Posterior cingulate gyrus (tissue), 11 donors: ENCODE measurements at regions not wholly inside any gene's neighbourhood (a gene's known extent, or its start where the extent isn't known, plus 50 kb on each side); places are given as distances from the start of the nearest gene placed in this dataset.
"Not testable (repeated sequence)": the region's sequence is repeated elsewhere in the genome, so short reads cannot be mapped to it uniquely, and the experiment has no call there.

Experiments used
- DNase-seq, 10 donors: peaks; one replicate each; pipeline versions ENCODE4 v3.0.0 to v3.0.0-alpha.2; 2020 to 2021; ENCODE audit warnings: mixed read lengths in 3 of 10
- intact Hi-C: fragments of 100-400 bp; cut with DNase I; formaldehyde crosslinking; loops from one replicate; pipeline ENCODE4 v1.15.1; 2023

DNA sequence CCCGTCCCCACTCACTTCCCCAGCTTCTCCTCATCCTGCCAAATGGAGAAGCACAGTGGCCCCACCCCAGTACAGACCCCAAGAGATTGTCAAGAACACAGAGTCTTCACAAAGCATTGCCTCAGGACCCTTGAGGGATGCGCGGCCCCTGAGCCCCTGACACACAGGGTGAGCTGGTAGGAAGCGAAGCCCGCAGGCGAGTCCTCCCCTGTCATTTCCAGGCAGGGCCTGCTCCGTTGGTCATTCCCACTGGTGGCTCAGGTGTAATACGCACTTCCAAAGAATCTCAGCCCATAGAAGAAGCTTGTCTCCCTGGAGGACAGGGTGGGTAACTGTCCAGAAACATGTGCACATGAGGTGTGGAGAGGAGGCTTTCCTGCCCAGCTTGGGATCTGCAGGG lies 404.2 kb downstream of the THBS2 start:
- intact Hi-C loops, result no loop called here
- peak in 2 of 10 donors; percentile 58 to 74 for DNase-seq

DNA sequence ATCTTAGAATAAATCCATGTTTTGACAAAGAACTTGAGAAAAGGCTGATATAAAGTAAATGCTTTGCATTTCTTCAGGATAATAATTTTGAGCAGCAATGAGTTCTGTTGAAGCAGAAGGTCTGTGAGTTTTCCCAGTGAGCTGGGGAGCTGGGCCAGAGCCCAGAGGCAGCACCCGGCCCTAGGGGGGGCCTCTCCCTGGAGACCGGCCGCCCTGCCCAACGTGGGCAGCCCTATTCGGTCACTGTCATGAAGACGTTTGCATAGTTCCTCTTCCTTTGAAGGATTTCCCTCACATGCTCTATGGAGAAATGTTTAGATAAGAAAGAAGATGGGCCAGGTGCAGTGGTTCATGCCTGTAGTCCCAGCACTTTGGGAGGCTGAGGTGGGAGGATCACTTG lies 404.8 kb downstream of the THBS2 start:
- peak in 1 of 10 donors; percentile 66 for DNase-seq

DNA sequence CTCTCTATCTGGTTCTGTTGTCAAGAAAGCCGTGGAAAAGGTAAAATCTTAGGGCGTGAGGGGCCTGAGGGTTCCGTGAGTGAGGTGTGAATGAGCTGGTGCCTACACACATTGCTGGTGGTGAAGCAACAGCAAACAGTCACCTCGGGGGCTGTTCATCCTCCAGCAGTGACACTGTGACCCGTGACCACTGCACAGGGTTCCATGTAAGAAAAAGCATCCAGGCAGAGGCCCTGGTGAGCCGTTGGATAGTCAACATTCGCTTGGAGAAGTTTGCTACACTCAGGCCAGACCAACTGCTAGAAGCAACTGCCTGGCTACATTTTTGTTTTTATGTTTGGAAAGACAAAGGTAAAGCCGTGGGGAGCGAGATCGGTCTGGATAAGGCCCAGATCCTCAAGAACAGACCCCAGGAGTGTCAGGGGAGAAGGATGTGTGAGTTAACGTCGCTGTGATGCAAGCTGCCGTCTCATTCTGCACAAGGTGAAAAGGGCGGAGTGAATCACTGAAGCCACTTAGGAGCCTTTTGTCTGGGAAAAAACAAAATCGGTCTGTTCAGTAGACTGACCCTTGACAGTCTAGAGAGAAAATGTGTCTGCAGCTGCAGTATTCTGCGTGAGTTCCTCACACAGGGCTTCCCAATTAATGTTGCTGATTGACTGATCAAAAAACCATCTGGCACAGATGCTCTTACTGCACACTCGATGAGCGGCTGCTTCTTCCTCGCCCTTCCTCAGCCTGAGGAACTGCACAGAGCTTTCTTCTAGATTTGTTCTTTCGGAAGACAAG lies 404.0 kb downstream of the SMOC2 start:
- intact Hi-C loops, result no loop called here
- DNase-seq, result no peak

More for the DNA sequence above, 404.8 kb downstream of the THBS2 start:
- intact Hi-C loops, result no loop called here

DNA sequence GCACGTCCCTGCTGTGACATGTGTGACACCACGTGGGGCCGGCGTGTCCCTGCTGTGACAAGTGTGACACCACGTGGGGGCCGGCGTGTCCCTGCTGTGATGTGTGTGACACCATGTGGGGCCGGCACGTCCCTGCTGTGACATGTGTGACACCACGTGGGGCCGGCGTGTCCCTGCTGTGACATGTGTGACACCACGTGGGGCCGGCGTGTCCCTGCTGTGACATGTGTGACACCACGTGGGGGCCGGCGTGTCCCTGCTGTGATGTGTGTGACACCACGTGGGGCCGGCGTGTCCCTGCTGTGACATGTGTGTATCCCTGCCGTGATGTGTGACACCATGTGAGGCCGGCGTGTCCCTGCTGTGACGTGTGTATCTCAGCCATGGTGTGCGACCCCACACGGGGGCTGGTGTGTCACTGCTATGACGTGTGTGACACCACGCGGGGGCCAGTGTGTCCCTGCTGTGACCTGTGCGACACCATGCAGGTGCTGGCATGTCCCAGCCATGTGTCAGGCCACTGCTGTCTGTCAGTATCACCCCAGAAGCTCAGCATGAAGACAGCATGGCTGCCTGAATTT lies 401.7 kb downstream of the SMOC2 start:
- intact Hi-C loops, DNase-seq: not testable (repeated sequence)

DNA sequence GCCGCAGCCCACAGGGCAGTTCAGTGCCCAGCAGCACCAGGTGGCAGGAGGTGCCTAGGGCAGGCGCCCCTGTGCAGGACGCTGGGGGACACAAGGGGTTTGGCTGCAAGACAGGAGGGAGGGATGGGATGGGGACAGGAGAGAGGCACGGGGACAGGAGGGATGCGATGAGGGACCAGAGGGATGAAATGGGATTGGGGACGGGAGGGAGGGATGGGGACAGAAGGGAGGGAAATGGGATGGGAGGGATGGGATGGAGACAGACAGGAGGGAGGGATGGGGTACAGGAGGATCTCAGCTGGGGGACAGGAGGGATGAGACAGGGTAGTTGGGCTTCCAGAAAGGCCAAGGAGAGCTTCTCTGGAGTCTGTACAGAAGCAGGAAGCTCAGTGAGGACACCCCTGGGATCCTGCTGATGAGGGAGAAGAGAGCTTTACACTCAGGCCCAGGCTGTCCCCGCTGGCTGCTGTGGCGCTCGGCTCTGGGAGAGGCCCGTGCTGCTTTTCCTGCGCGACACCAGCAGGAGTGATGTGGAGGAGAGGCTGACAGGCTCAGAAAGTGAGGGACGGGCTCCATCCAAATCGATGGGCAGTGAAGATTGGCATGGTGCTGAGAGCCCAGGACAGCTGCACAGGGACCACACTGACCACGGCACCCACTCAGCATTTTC lies 400.8 kb downstream of the SMOC2 start:
- no peak for DNase-seq

DNA sequence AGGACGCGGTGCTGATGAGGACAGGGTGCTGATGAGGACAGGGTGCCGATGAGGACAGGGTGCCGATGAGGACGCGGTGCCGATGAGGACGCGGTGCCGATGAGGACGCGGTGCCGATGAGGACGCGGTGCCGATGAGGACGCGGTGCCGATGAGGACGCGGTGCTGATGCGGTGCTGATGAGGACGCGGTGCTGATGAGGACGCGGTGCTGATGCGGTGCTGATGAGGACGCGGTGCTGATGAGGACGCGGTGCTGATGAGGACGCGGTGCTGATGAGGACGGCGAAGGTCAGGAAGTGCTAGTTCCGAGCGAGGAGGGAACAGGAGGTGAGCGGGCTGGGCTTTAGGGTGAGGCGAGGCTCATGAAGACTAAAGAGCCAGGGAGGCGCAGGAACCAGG lies 399.9 kb downstream of the SMOC2 start:
- peak in 3 of 10 donors; percentile 61 to 96 (median 62) for DNase-seq
- intact Hi-C loops, result not testable (repeated sequence)

More for the DNA sequence above, 400.8 kb downstream of the SMOC2 start:
- intact Hi-C loops, result no loop called here

DNA sequence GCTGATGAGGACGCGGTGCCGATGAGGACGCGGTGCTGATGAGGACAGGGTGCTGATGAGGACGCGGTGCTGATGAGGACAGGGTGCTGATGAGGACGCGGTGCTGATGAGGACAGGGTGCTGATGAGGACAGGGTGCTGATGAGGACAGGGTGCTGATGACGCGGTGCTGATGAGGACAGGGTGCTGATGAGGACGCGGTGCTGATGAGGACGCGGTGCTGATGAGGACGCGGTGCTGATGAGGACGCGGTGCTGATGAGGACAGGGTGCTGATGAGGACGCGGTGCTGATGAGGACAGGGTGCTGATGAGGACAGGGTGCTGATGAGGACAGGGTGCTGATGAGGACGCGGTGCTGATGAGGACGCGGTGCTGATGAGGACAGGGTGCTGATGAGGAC lies 399.3 kb downstream of the SMOC2 start:
- peak in 2 of 10 donors; percentile 64 to 83 for DNase-seq
- intact Hi-C loops, result not testable (repeated sequence)

DNA sequence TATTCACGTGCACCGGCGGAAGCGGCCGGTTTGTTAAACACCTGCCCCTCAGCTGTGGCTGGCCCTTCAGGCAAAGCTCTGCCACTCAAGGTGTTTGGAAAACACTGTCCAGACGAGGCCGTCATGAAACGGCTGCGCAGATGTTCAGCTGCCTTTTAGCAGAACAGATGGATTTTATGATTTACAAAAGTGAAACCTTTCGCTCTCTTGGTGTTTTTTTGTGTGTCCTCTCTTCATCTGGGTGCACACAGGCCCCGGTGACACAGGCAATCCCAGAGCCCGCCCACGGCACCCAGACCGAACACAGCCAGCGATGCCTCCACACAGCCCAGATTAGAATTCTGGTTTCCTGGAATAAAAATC lies 397.0 kb downstream of the SMOC2 start:
- DNase-seq, result peak in 4 of 10 donors; percentile 49 to 81 (median 65)
- intact Hi-C loops, result no loop called here

DNA sequence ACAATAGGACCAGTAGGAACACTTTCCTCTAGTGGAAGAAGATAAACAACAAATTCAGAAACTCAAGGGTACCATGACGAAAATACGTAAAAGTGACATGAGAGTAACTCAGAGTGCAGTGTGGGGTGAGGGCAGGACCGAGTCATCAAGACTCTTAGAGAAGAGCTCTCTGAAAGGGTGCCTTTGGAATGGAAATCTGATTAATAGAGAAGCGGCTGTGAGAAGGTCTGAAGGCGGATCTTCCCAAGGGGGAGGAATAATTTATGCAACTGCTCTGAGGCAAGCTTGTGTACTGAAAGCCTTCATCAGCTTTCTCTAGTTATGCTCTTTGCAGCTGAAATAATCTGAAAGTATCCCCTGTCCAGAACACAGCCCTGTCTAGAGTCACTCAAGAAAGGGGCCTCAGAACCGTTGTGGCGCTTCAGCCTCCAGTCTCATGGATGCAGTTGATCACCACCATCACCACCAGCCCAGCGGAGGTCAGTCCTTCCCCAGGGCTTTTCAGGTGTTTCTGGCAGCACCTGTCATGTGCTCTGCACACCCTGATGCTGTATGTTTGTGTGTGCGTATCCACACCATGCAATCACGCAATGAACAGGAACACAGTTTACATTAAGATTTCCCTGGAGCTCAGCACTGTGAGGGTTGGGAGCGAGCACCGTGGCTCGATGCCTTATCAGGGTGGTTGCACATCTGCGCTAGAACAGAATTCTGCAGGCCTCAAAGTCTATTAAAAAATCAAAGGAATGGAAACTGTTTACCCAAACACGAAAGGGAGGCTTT lies 396.5 kb downstream of the SMOC2 start:
- no peak for DNase-seq
- intact Hi-C loops, result no loop called here

DNA sequence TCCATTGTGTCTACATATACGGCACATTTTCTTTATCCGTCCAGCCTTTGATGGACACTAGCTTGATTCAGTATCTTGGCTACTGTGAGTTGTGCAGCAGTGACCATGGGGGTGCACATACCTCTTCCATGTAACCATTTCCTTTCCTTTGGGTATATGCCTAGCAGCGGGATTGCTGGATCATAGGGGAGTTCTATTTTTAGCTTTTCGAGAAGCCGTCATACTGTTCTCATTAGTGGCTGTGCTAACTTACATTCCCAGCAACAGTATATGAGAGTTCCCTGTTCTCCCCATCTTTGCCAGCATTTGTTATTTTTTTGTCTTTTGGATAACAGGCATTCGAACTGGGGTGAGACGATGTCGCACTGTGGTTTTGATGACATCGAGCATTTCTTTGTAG lies 395.0 kb downstream of the SMOC2 start:
- intact Hi-C loops, result no loop called here
- no peak for DNase-seq

DNA sequence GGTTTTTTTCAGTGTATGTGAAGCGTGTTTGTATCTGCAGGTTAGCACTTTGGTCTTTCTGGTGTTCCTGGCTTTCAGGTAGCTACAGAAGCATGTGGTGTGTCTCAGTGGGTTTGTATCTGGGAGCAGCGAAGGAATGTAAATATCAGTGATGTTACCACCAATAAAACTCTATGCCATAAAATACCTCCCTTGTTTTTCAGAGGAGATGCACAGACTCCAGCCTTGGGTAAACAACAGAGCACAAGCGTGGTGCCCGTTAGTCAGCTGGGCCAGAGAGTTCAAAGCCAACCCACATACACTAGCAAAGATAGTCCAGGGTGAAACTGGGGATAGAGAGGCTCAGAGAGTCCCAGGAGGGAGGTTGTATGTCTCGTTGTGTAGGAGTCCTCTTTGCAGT lies 393.8 kb downstream of the SMOC2 start:
- intact Hi-C loops, result no loop called here
- no peak for DNase-seq

DNA sequence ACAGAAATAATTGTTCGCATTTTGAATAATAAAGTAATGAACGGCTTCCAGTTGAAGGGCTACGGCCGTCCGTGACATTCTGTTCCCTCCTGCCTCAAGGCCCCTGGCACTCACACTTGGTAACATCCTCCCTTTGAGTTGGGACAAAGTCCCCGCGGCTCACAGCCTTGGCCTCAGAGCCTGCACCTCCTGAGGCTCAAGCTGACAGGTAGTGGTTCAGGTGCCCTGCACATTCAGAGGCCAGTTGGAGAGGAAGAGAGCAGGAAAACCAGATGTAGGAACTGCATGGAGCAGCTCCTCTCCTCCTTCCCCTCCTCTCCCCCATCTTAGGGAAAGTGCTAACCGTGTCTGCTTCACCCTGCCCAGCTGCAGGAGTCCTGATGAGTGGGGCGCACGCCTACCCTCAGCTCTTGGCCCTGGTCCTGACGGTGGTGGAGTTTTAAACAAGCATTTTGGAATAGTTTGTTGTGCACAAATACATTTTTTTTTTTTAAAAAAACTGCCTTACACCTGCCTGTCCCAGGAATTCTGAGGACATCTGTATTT lies 393.1 kb downstream of the SMOC2 start:
- intact Hi-C loops, result no loop called here
- no peak for DNase-seq

DNA sequence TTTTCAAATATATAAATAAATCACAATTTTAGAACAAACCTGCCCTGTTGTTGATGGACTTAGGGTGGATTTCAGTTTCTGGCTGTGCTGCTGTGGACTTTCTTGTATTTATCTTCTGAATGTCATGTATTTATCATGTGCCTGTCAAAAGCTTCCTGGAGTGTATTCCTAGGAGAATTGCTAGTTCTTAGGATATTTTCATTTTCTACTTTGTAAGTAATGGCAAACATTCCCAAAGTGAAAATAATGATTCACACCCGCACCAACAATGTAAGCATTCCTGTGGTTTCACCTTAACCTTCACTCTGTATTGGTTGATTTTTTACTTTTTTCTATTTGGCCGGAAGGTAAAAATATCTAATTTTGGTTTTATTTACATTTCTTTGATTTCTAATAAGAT lies 387.8 kb downstream of the SMOC2 start:
- no peak for DNase-seq
- intact Hi-C loops, result no loop called here

DNA sequence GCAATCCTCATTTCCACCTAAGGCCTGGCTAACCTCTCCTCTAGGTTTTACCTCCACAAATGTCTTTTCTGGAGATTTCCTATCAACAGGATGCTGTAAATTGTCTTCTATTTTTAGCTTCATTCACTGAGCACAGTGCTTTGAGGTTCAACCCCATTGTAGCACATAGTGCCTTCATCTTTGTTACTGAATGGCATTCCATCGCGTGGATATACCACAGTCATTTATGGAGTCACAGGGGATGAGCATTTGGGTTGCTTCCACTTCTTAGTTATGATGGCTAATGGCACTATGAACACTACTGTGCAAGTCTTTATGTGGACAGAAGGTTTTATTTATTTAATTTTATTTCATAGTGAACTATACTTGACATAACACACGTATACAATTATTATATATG lies 387.1 kb downstream of the SMOC2 start:
- DNase-seq, result no peak
- intact Hi-C loops, result no loop called here

DNA sequence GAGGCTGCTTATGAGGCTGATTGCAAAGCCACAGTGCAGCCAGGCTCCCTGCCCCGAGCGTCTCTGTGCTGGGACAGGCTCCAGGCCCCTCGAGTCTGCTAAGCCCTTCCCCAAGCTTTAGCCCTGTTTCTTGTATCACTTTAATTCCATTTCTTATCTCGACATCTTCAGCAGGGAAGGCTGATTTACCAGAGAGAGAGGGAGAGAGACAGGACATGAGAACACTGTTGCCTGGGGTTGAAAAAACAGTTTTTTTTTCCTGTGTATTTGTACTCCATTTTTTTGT lies 386.5 kb downstream of the SMOC2 start:
- intact Hi-C loops, result no loop called here

DNA sequence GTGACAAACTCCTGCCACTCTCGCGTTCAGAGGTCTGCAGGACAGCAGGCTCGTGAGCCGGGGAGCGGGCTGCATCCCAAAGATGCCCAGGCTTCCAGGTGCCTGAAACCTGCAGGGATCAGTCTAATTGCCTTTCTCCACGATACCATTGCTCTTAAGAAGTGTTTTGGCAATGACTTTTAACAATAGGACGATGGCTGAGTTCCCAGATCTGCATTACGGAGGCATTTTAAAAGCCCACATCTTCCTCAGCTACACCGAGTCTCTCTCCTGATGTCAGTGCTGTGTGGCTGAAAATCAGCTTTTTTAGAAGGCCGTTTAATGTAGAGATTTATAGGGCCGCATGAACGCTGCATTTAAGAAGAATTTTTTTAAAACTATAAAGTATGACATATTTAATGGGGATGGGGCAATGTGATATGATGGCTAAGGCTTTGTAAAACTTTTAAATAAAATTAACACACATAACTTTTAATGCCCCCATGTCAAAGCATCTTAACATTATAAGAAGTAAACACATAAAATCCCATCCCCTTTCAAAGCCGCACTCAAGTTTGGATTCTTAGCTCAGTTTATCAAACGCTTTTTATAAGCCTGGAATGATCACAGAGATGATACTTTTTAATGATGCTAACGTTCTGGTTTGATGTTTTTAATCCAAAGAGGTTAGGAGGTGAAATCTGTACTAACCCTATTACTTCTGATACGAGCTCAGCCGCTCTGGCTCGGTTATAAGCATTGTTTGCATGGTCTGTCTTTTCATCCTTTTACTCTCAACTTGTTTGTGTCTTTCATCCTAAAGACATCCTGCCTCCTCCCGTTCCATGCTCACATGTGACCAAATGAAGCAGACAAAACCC lies 386.0 kb downstream of the SMOC2 start:
- intact Hi-C loops, result no loop called here
- no peak for DNase-seq

More for the DNA sequence above, 386.5 kb downstream of the SMOC2 start:
- no peak for DNase-seq

DNA sequence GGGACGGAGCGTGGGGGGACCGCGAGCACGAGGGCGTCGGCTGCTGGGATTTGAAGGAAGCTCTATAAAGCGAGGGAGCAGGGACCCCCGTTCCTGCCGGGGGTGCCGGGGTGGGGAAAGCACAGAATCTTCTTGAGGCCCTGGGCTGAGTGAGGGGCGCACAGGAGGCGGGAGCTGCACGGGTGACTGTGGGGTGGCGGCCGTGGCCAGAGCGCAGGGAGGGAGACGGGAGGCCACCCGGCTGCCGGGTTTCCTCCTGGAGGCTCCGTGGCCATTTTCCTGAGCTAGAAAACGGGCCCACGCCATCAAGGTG lies 385.1 kb downstream of the SMOC2 start:
- no peak for DNase-seq
- intact Hi-C loops, result no loop called here

DNA sequence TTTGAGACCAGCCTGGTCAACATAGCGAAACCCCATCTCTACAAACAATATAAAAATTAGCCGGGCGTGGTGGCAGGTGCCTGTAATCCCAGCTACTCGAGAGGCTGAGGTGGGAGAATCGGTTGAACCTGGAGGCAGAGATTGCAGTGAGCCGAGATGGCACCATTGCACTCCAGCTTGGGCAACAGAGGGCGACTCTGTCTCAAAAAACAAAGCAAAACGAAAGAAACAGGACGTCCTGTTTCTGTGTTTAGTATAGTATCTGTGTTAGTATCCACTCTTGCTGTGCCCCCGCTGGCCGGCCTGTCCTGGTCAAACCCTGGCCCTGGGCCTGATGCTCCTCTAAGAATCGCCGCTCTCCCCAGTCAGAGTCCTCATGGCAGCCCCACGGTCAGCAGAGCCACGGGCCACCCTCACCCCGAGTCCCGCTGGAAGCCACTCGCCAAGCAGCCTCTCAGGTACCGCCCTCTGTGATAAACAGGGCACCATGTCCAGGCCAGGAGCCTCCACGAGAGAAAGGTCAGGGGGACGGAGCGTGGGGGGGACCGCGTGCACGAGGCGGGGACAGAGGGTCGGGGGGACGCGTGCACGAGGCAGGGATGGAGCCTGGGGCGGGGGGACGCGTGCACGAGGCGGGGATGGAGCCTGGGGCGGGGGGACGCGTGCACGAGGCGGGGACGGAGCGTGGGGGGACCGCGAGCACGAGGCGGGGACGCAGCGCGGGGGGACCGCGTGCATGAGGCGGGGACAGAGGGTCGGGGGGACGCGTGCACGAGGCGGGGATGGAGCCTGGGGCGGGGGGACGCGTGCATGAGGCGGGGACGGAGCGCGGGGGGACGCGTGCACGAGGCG lies 384.5 kb downstream of the SMOC2 start:
- intact Hi-C loops, result no loop called here
- DNase-seq, result no peak
